ENCODE measurements at regions not wholly inside any gene's neighbourhood (a gene's known extent, or its start where the extent isn't known, plus 50 kb on each side); places are given as distances from the start of the nearest gene placed in this dataset.
"Not testable (repeated sequence)": the region's sequence is repeated elsewhere in the genome, so short reads cannot be mapped to it uniquely, and the experiment has no call there.

DNA sequence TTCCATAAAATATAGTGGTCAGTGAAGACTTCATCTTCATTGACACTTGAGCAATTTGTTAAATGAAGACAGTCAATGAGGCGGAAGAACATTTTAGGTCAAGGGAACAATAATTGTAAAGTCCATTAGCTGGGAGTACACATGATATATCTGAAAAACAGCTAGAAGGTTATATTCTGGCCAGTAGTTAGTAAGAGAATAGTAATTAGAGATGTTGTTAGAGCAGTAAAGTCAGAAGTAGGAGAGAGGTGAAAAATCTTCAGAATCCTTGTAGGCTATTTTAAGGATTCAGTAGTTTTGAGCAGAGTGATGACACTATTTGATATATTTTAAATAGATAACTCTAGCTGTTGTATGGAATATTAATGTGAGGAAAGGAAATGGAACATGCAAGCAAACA, 915.6 kb upstream of the NEGR1 start:
- DNase-seq: no peak

DNA sequence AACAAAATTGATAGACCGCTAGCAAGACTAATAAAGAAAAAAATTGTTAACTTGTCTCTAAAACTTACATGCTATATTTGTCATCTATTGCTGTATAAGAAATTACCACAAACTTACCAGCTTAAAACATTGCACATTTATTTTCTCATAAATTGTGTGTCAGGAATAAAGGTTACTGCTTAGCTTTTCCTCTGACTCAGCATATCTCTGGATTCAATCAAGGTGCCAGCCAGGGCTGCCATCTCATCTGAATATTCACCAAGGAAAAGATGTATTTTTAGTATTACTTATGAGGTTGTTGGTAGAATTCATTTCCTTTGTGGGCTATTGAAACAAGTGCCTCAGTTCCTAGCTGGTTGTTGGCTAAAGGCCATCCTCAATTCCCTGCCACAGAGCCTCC, 912.6 kb upstream of the NEGR1 start:
- DNase-seq: no peak

DNA sequence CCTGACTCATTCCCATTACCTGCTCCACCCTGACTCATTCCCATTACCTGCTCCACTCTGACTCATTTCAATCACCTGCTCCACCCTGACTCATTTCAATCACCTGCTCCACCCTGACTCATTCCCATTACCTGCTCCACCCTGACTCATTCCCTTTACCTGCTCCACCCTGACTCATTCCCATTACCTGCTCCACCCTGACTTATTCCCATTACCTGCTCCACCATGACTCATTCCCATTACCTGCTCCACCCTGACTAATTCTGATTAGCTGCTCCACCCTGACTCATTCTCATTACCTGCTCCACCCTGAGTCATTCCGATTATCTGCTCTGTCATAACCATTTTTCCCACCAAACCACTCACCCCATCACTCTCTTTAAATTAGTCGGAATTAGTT, 901.2 kb upstream of the NEGR1 start:
- not testable (repeated sequence) for DNase-seq

DNA sequence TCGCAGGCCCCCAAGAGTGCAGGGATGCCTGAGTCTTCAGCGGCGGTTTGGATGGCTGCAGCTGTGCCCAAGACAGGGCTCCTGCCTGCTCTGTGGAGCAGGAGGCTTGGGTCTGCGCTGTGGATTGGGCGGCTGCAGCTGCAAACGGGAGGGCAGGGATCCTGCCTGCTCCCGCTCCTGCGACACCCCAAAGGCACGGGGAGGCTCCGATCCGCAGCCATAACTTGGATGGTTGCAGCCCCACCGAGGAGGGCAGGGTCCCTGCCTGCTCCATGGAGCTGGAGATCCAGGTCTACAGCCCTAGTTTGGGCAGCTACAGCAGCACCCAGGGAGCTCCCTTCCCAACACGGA, 898.8 kb upstream of the NEGR1 start:
- no peak for DNase-seq

DNA sequence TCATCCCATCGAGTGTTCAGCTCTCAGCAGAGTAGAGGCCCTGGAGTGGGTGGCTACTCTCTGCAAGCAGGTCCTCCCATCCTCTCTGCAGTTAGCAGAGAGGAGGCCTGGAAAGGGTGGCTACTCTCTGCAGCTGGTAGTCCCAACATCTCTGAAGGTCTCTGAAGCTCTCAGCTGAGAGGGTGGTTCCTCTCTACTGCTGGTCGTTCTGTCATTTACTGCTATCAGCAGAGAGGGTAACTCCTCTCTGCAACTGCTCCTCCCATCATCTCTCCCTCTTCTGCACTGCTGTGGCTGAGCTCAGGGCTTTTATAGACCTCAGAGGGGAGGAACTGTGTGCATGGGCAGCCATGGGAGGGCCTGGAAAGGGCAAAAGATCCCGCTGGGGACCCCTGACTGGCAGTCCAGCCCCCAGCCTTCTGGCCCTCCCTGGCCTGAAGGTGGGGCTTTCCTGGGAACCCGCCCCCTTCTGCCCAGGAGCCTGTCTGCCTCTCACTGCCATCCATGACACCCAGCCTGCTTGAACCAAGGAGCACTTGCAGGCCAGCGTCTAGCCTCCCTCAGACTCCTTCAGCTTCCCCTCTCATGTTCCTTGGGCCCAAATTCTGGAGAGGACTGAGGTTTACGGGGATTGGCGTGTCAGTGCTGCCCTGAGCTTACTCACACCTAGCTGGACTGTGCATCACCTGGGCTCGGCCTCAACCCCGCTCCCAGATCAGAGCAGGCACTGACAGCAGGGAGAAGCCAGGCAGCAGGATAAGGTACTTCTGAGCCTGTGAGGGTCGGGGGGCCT, 898.3 kb upstream of the NEGR1 start:
- no peak for DNase-seq

DNA sequence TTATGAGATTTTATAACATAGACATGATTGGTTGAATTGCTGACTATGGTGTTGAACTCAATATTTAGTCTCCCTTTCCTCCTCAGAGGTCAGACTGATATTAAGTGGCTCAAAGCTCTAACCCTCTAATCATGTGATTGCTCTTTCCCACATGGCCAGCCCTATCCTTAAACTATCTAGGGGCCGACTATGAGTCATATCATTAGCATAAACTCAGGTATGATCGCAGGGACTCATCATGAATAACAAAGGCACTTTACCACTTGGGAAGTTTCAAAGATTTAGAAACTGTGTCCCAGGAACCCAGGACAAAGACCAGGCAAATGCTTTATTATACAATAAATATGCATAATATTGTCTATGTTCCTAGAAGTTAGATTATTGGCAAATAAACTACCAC, 894.6 kb upstream of the NEGR1 start:
- DNase-seq: no peak

DNA sequence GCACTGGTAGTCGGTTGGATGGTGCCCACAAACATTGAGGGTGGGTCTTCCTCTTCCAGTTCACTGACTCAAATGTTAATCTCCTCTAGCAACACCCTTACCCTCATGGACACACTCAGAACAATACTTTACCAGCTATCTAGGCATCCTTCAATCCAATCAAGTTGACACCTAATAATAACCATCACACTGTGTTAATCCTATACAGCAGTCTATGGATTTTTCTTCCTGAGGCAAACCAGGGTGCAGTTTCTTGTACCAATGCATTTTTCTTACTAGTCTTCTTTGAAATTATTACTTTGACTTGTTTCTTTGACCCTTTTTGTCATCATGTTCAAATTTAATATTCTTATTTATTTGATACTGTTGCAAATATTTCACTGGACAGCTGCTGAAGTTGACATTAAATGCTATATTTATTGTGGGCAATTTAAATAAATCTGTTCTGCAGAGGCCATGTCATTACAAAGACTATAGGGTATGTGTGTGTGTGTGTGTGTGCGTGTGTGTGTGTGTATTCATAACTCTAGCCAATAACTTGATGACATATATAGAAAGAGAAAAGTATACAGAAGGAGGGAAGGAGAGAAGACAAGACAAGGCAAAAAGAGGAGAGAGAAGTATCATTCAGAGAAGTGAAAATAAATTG, 884.8 kb upstream of the NEGR1 start:
- DNase-seq: no peak

DNA sequence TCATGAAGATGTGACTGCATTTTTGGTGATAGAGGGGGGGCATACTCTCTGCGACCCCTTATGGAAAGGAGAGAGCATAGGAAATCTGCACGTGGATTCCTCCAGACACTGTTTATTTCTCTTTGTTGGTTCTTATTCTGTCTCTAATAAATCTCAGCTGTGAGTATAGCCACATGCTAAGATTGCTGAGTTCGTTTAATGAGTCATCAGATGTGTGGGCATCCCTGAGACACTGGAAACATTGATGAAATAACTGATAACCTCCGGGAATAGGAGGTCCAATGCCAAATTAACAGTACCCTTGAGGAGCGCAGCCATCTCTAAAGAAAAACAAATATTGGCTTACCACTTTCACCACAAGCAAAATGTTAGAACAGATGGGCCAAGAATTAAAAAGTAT, 880.2 kb upstream of the NEGR1 start:
- peak; percentile 1 for DNase-seq

DNA sequence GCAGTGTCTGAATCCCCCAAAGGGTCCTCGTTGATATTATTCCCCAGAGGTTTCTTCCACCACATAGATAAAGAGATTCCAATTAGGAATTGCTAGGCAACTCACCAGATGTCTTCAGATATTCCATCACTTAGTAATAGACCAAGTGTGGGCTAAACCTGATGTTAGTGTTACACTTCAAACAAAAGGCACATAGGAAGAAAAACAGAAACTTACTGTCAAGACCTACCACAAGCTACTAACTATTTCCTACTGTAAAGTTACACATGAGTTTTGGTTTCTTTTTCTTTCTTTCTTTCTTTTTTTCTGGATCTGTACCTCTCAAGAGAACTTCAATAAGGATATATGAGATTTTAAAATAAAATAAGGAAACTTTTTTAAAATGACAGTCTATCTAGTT, 879.1 kb upstream of the NEGR1 start:
- no peak for DNase-seq

DNA sequence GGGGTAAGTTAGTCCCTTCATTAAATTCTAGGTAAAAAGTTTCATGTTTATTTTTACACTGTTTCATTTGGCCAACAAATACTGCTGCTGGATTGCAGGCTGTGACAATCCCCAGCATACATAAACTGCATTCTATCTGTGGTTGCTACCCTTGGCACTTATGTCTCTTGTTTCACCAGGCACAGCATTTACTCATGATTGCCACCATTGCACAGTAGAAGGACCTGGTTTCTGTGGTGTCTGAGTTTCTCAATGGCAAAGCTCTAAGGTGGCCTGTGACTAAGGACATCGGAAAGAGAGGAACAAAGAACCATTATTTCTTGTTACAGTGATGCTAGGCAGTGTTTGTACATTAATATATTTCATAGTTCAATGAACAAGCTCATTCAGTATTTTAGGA, 878.4 kb upstream of the NEGR1 start:
- DNase-seq: no peak

DNA sequence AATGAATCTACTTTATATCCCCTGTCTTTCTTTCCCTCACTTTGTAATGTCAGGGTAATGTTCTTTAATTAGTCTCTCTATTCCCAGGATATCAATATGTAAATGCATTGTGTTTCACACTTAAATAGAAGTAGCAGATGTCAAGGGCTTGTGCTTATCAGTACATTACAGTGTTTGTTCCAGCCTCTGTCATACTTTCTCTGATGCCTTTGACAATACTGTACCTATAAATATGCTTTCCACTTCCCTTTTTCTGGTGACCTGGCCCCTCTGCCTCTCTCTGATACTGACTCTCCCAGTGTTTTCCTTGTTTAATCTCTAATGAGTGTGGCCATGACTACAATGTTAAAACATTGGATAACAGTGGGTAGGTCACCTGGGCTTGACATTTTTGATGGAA, 862.0 kb upstream of the NEGR1 start:
- DNase-seq: no peak

DNA sequence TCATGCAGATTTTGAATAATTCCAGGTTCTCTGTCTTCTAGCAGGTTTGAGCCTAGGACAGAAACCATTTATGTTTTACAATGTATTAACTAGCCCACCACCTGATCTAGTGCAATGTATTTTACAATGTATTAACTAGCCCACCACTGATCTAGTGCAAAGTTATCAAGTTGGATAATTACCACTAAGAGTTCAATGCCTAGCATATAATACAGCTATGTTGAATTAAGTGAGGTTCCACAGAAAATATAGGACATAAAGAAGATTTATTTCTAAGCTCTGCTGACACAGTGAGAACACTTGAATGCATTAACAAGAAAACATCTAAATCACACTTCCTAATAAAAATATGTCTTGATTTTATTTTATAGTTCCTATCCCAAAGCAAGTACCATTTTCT, 854.6 kb upstream of the NEGR1 start:
- DNase-seq: no peak

DNA sequence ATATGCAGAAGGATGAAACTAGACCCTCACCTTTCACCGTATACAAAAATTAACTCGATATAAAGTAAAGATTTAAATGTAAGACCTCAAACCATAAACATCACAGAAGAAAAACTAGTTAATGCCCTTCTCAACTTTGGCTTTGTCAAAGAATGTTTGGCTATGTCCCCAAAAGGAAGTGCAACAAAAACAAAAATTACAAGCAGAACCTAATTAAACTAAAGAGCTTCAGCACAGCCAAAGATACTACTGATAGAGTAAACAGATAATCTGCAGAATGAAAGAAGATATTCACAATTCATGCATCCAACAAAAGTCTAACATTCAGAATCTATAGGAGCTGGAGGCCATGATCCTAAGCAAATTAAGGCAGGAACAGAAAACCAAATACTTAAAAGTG, 824.6 kb upstream of the NEGR1 start:
- no peak for DNase-seq

DNA sequence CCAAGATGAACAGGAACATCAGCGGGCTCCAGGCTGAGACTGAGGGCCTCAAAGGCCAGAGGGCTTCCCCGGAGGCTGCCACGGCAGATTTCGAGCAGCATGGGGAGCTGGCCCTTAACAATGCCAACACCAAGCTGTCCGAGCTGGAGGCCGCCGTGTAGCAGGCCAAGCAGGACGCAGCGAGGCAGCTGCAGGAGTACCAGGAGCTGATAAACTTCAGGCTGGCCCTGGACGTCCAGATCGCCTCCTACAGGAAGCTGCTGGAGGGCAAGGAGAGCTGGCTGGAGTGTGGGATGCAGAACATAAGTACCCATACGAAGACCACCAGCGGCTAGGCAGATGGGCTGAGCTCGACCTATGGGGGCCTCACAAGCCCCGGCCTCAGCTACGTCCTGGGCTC, 823.4 kb upstream of the NEGR1 start:
- DNase-seq: no peak

DNA sequence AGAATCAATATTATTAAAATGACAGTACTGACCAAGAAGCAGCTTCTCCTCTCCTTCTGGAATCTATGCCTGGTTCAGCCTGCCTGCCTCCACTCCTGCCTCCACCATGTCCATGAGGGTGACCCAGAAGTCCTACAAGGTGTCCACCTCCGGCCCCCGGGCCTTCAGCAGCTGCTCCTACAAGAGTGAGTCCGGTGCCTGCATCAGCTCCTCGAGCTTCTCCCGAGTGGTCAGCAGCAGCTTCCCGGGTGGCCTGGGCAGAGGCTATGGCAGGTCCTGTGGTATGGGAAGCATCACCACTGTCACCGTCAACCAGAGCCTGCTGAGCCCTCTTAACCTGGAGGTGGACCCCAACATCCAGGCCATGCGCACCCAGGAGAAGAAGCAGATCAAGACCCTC, 822.4 kb upstream of the NEGR1 start:
- DNase-seq: no peak

DNA sequence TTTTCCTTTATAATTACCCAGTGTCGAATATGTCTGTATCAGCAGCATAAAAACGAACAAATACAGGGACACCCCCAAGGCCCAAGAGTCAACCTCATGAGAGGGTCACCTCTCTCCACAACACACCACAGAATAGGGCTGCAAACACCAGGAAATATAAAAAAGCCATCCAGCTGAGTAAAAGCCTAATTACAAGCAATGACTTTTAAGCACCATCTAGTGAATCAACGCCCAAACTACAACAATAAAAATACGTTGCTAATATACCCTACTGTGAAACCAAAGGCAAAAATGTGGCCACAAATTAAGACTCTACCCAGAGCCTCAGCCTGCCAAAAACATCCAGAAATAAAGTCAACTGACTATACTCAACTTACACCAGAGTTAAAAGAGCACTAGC, 817.9 kb upstream of the NEGR1 start:
- no peak for DNase-seq

DNA sequence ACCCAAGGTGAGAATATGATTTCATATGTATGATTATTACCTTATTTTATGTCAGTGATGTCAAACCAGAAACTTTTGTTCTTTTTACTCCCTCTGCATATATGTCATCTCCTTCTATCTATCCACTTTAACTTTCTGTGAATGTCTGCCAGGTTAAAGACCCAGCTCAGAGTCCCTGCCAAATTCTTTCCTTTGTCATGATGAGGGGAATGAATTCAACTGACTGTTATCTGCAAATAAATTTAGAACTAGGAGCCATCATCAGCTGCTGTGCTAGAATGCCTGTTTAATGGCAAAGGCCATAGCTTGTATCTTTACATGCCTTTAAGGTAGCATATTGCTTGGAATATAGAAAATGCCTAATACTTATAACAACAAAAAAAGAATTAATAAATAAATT, 815.6 kb upstream of the NEGR1 start:
- no peak for DNase-seq

DNA sequence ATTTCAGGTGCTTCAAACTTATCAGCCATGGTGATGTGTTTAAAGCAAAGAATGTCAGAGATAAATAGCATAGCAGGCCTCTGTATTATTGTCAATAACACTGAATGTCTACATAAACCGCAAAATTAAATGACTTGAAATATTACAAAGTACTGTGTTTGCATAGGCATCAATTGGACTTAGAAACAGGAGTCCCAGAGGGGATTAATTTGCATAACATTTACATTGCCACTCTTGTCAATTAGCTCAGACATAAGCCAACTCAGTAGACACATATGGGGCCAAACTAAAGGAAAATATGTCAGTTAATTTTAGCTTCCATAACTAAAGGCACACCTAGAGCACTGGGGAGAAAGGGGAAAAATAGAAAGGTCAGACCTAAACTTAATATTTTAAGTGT, 814.5 kb upstream of the NEGR1 start:
- no peak for DNase-seq

DNA sequence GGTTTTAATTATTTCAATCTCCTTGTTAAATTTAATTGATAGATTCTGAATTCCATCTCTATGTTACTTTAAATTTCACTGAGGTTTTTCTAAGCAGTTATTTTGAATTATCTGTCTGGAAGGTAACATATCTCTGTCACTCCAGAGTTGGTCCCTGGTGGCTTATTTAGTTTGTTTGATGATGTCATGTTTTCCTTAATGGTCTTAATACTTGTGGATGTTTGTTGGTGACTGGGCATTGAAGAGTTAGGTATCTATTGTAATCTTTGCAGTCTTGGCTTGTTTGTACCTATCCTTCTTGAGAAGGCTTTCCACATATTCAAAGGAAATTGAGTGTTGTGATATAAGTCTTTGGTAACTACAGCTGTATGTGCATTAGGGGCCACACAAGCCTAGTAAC, 810.0 kb upstream of the NEGR1 start:
- DNase-seq: no peak

DNA sequence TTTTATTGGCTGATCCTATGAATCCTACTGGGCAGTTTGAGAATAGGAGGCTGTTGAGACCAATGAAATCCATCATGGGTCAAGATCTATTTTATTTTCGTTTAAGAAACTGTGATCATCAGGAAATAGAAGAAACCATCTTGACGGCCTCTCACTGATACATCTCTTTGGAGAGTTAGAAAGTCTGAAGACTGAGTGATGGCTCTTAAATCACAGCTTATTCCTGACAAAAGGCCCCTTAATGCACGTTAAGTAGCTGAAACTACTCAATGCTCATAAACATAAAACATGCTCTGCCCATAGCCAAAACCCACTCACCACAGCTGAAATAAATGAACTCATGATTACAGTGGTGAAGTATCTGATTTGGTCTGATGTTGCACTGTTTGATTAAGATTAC, 784.5 kb upstream of the NEGR1 start:
- no peak for DNase-seq

DNA sequence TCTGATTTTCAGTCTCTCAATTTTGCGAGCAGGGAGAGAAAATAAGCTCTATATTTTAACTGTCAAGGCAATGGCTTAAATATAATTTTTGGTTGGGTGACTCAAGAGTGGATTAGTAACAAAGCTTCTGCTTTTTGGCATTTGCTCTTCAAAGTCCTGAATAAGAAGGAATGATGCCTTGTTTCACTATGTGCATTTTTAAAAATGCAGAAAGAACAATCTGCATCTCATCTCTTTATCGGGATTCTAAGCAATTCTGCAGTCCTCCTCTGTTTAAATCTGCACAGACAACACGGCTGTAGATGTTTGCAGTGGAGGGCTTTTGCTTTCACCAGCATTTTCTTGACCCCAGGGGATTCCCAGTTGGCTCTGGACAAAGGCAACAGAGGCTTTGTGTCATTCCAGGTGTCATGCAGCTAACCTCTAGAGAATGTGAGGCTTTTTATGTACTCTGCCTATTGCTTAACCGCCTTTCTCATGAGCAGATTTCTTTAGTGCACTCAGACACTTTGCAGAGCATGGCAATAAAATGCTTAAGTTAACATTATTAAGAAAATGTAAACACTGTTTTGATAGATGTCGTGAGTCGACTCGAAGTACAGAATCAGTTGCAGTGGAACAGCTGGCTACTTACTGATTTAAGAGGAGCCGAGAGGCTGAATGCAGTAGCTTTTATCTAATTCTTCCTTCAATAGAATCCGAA, 783.2 kb upstream of the NEGR1 start:
- no peak for DNase-seq

DNA sequence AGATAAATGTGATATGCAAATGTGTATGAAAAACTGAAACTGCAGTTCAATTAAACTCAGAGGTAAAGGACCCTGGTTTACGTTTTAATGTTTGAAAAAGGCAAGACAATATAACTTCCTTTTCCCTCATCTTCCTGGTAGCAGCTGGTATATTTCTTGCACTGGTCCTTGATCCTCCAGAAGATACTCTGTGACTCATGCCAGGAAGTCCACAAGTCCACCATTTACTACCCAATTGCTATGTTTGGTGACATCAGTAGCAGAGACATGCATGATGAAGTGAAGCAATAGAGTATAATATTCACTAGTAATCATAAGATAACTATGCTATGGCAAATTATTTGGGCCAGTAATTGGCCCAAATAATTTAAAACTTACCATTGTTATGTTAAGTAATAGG, 774.5 kb upstream of the NEGR1 start:
- no peak for DNase-seq

DNA sequence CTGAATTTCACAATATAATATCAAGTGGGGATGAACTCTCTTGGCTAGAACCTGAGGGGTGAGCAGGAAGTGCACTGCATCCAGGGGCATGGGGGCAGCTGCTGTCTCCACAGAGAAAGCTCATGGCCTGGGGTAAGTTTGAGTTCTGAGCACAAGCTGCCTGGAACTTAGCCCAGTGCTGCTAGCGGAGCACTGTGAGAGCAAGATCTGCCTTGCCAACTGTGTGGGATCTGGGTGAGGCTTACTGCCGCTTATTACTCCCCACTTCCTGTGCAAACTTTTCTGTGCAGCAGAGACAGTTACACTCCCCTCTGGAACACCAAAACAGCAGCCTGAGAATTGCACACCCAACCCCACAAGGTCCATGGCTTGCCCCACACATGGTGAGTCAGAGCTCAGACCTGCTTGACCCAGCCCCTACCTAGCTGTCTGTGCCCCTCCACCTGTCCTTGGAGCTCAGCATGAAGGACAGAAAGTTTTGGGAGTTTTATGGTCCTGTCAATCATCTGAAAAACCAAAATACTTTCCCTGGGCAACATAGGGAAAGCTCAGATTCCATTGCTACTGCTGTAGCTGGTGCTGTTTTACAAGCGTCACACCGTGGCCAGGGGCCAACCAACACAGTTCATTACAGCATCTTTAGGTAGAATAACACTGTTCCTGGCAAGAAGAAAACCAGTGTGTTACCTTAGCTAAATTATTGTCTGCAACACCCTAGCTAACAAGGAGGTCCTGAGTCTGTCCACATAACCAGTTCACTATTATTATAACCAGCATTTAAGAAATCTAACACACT, 762.1 kb upstream of the NEGR1 start:
- peak; percentile 12 for DNase-seq

All from fibroblast of skin of abdomen (primary cell).